RWPE2 (cell line): ENCODE measurements at regions not wholly inside any gene's neighbourhood (a gene's known extent, or its start where the extent isn't known, plus 50 kb on each side); places are given as distances from the start of the nearest gene placed in this dataset.
A peak's percentile ranks its signal among the peaks of the same experiment; 100 is the strongest.

ENCODE experiments used
- ATAC-seq: fragments of 200-7000 bp; cut with Tn5 transposase; 3 replicates; pipeline ENCODE4 v1.9.1; 2021; ENCODE audit warnings: low read depth
- DNase-seq: peaks from one replicate; pipeline ENCODE4 v3.0.0-alpha.2; 2020; ENCODE audit warnings: low spot score
- H3K27ac ChIP-seq: fragments of 450-650 bp; 2 replicates; pipeline ENCODE4 v1.5.1; 2017; ENCODE audit warnings: mild to moderate bottlenecking; ENCODE audit not compliant: poor library complexity, severe bottlenecking
- H3K27me3 ChIP-seq: fragments of 250-450 bp; sonication (Bioruptor Pico); 2 replicates; pipeline ENCODE4 v1.5.1; 2021; ENCODE audit warnings: mild to moderate bottlenecking, moderate library complexity; ENCODE audit not compliant: insufficient read depth, poor library complexity, severe bottlenecking
- H3K36me3 ChIP-seq: fragments of 250-450 bp; sonication (Bioruptor Pico); 2 replicates; pipeline ENCODE4 v1.5.1; 2020; ENCODE audit warnings: low read depth, mild to moderate bottlenecking, moderate library complexity
- H3K4me1 ChIP-seq: fragments of 250-450 bp; sonication (Bioruptor Pico); 2 replicates; pipeline ENCODE4 v1.5.1; 2021; ENCODE audit warnings: mild to moderate bottlenecking, moderate library complexity; ENCODE audit not compliant: insufficient read depth, poor library complexity, severe bottlenecking
- H3K4me3 ChIP-seq: fragments of 250-450 bp; sonication (Bioruptor Pico); 2 replicates; pipeline ENCODE4 v1.5.1; 2021; ENCODE audit warnings: mild to moderate bottlenecking, moderate library complexity; ENCODE audit not compliant: severe bottlenecking
- H3K9me3 ChIP-seq: fragments of 250-450 bp; sonication (Bioruptor Pico); 2 replicates; pipeline ENCODE4 v1.5.1; 2021; ENCODE audit warnings: mild to moderate bottlenecking, moderate library complexity; ENCODE audit not compliant: severe bottlenecking
- CTCF ChIP-seq: fragments of 450-650 bp; IDR thresholded peaks from one replicate; pipeline ENCODE4 v1.5.1; 2017; ENCODE audit warnings: mild to moderate bottlenecking, moderate library complexity; ENCODE audit not compliant: poor library complexity, severe bottlenecking

DNA sequence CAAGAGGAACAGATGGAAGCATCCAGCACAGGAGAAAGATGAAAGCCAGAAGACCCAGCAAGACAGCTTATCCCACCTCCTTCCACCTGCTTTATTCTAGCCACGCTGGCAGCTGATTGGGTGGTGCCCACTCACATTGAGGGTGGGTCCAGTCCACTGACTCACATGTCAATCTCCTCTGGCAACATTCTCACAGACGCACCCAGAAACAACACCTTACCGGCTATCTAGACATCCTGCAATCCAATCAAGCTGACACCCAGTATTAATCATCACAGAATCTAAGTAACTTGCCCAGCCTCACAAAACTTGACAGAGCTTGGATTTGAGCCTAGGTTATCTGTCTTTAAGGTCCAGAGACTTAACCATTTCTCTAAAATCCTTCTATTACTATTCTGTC is 208.9 kb downstream of the PAH start:
- no peaks in the 10 kb centered on the region for H3K36me3 ChIP-seq
- no peaks in the 10 kb centered on the region for H3K4me1 ChIP-seq
- no peaks in the 10 kb centered on the region for H3K9me3 ChIP-seq
- H3K4me3 ChIP-seq: no peak overlapping the region
- no peak overlapping the region for H3K27ac ChIP-seq
- ATAC-seq (no peak), DNase-seq (no peak)
- no peak for TF ChIP-seq CTCF
- peaks cover 2% of the 10 kb centered on the region for H3K27me3 ChIP-seq

DNA sequence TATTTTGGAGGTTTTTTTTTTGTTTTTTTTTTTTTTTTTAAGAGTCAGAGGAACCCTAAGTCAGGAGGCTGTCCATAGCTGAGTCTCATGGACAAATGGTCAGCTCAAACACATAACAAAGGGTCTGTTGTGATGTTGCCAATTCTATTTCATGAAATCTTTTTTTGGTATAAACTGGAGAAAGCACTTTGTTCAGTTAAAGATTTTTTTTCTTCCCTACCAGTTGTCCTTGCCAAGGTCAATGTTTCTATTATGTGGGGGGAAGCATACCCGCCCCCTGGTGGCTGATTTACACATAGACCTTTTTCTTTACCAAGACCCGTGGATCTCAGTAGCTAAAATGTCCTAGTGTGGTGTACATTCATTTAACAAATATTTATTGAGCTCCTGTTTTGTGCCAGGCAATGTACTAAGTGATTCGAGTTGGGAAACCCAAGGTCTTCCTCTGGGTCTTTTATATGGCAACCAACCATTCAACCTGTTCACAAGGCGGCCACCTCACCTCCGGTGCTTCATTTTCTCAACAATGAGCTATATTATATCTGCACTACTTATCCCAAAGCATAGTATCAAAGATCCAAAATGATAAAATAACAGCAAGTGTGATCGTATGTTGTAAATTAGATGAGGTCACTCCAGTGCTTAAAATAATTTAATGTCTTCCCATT is 214.5 kb downstream of the PAH start:
- Histone ChIP-seq H3K27me3 (peaks cover 2% of the 10 kb centered on the region), H3K4me1 (no peaks in the 10 kb centered on the region), H3K9me3 (no peaks in the 10 kb centered on the region), H3K36me3 (no peaks in the 10 kb centered on the region), H3K27ac (no peak overlapping the region), H3K4me3 (no peak overlapping the region)
- DNase-seq (no peak), ATAC-seq (0 out of 3 replicates have a peak, but pooled peaks have one; percentile 33)
- TF ChIP-seq CTCF: peak; percentile 57

- H3K4me3 ChIP-seq: no peak overlapping the region
- H3K36me3 ChIP-seq: no peaks in the 10 kb centered on the region
- H3K27me3 ChIP-seq: no peaks in the 10 kb centered on the region
- ATAC-seq (no peak), DNase-seq (no peak)
- H3K4me1 ChIP-seq: no peaks in the 10 kb centered on the region
- H3K27ac ChIP-seq: no peak overlapping the region
- no peak for TF ChIP-seq CTCF
- H3K9me3 ChIP-seq: no peaks in the 10 kb centered on the region
These were observed 215.7 kb upstream of the IGF1 start for GRCh38 chr12:102696045-102696444.

DNA sequence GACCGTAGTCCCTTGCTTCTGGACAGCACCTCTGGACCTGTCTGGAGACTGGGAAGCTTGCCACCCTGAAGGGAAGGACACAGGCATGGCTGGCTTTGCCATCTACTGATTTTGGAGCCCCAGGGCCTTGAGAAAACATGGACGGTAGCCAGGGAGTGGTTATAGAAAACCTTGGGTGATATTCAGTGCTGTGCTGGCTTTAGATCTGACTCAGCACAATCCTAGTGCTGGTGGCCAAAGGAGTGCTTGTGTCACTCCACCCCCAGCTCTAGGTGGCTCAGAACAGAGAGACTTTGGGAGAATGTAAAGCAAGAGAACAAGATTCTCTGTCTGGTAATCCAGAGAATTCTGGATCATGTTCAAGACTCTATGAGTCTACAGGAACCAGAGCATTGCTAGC is 214.5 kb upstream of the IGF1 start:
- Histone ChIP-seq H3K27ac (no peak overlapping the region), H3K4me3 (no peak overlapping the region), H3K36me3 (no peaks in the 10 kb centered on the region), H3K27me3 (no peaks in the 10 kb centered on the region), H3K9me3 (no peaks in the 10 kb centered on the region), H3K4me1 (no peaks in the 10 kb centered on the region)
- DNase-seq: no peak
- ATAC-seq: no peak
- TF ChIP-seq CTCF: no peak

DNA sequence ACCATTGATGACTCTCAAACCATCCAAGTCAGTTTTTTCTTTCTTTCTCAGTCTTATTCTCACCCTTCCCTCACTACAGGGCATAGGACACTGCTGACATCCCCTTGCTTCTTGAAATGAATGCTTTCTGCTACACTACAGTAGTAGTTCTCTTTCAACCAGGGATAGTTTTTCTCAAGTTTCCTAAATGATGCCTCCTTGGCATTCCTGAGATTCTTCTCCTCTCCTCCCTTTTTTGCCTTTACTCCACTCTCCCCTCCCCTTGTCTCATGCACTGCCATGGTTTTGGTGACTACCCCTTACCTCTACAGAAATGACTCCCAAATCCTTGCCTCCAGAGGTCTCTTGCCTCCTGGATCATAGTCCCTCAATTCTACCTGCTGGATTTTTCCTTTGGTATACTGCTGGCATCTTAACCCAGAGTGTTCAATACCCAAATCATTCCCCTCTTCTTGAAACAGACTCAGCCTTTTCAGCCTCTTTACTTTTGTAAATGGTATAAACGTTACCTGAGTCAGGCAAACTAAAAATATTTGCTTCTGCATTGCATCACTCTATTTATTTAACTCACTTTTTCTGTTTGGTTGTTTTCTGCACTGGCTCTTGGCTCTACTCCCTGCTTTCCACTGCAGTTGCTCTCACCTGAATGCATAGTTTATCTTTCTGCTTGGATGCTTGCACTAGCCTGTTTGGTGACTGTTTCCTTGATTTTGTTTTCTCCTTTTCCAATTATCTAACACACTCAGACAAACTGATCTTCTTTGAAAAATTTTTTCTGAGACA is 211.6 kb upstream of the IGF1 start:
- no peak for TF ChIP-seq CTCF
- no peaks in the 10 kb centered on the region for H3K27me3 ChIP-seq
- no peak for ATAC-seq
- no peak for DNase-seq
- H3K4me3 ChIP-seq: no peak overlapping the region
- no peaks in the 10 kb centered on the region for H3K4me1 ChIP-seq
- no peak overlapping the region for H3K27ac ChIP-seq
- H3K9me3 ChIP-seq: no peaks in the 10 kb centered on the region
- H3K36me3 ChIP-seq: no peaks in the 10 kb centered on the region
